ENCODE measurements at regions not wholly inside any gene's neighbourhood (a gene's known extent, or its start where the extent isn't known, plus 50 kb on each side); places are given as distances from the start of the nearest gene placed in this dataset.
A peak's percentile ranks its signal among the peaks of the same experiment; 100 is the strongest.

DNA sequence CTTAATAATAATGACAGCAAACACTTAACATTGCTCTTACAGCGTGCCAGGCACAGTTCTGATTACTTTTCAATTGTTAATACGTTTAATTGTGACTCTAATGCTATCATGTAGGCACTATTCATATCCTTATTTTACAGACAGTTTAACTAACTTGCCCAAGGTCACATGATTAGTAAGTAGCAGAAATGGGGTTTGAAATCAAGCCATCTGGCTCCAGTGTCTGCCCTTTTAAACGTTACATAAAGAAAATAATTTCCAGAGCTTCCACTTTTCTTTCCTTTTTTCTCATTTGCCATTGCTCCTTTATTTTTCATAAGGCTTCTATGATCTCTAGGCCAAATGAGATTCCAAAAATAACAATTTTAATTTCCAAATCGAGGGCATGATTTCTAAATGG lies 50.6 kb upstream of the IKZF2 start:
- DNase-seq: no peak
- Histone ChIP-seq H3K9me3 (no peaks in the 10 kb centered on the region), H3K27ac (peak overlapping the region in 2 of 3 donors; percentile 15 to 31), H3K27me3 (no peaks in the 10 kb centered on the region), H3K4me3 (replicated peaks in 1 of 3) (no peak overlapping the region), H3K4me1 (peaks cover 3 to 10% of the 10 kb centered on the region in 2 donors), H3K36me3 (no peaks in the 10 kb centered on the region)
- 44 to 51% methylated on average over 4 of the region's 4 CpGs for WGBS, 2 donors
- intact Hi-C loops (cut with DNase I): no loop called here
- TF ChIP-seq, protein P1, sequence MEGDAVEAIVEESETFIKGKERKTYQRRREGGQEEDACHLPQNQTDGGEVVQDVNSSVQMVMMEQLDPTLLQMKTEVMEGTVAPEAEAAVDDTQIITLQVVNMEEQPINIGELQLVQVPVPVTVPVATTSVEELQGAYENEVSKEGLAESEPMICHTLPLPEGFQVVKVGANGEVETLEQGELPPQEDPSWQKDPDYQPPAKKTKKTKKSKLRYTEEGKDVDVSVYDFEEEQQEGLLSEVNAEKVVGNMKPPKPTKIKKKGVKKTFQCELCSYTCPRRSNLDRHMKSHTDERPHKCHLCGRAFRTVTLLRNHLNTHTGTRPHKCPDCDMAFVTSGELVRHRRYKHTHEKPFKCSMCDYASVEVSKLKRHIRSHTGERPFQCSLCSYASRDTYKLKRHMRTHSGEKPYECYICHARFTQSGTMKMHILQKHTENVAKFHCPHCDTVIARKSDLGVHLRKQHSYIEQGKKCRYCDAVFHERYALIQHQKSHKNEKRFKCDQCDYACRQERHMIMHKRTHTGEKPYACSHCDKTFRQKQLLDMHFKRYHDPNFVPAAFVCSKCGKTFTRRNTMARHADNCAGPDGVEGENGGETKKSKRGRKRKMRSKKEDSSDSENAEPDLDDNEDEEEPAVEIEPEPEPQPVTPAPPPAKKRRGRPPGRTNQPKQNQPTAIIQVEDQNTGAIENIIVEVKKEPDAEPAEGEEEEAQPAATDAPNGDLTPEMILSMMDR (IDR thresholded peaks at IDR 0.05): no peak
- no peak for TF ChIP-seq POLR2A (IDR thresholded peaks at IDR 0.05)

DNA sequence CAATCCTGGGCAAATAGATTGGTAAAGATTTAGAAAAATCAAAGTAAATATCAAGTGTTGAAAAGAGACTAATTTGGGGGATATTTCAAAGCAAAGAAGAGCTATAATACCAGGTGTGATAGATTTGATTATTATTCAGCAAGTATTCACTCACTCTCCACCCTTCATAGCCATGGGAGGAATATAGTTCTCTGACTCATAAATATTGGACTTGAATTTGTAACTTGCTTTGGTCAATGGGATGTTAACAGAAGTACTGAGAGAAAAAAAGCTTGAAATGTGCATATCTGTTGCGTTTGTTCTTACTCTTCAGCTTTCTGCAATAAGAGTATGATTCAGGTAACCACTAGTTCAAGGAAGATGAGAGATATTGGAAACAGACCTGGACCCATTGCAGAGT lies 54.5 kb upstream of the IKZF2 start:
- Histone ChIP-seq H3K4me1 (peaks cover 3 to 10% of the 10 kb centered on the region in 2 donors), H3K27ac (no peak overlapping the region), H3K4me3 (replicated peaks in 1 of 3) (no peak overlapping the region), H3K27me3 (no peaks in the 10 kb centered on the region), H3K36me3 (no peaks in the 10 kb centered on the region), H3K9me3 (no peaks in the 10 kb centered on the region)
- 76 to 91% methylated on average over 1 of the region's 1 CpG for WGBS, 2 donors
- intact Hi-C loops (cut with DNase I): no loop called here
- no peak for DNase-seq
- TF ChIP-seq POLR2A (IDR thresholded peaks at IDR 0.05): no peak
- TF ChIP-seq, protein P1 (IDR thresholded peaks at IDR 0.05): no peak

DNA sequence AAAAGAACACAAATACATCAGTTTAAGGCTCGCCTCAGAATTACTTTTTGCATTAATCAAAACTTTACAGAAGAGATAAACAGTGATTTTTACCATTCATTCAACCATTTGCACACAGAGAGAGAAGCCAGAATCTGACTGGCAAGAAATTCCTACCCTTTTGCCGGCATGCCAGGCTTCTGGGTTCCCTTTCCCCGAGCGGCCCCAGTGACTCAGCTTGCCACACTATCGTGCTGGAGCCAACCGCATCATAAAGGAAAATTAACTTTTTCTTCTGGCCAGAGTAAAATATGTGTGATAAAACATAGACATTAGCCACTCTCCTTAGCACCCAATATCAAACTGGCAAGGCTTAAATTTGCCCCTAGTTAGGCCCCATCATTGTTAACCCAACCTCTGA lies 61.8 kb upstream of the IKZF2 start:
- WGBS, 2 donors: 89 to 99% methylated on average over 6 of the region's 6 CpGs
- intact Hi-C loops (cut with DNase I): no loop called here
- no peaks in the 10 kb centered on the region for H3K27me3 ChIP-seq
- TF ChIP-seq, protein P1 (IDR thresholded peaks at IDR 0.05): no peak
- no peak overlapping the region for H3K27ac ChIP-seq
- DNase-seq: no peak
- H3K36me3 ChIP-seq: no peaks in the 10 kb centered on the region
- peaks cover 10 to 13% of the 10 kb centered on the region in 2 donors for H3K4me1 ChIP-seq
- no peak overlapping the region for H3K4me3 ChIP-seq (replicated peaks in 1 of 3)
- no peaks in the 10 kb centered on the region for H3K9me3 ChIP-seq

DNA sequence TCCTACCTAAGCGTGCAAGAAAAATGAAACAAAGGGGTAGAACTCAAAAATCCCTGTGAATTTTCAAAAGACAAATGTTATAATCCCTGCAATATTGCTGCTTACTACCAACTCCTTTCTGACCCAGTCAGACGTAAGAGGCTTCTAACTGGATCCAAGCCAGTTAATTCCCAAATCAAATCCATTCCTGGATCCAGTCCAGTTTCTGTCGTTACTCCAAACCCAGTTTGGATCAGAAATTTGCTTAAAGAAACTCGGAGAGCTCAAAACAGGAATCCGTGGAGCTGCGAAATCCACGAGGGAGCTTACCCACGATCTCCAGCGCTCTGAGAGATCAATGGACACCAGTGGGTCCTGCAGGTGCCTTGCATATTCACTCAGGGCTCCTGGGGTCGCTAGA lies 62.8 kb upstream of the IKZF2 start:
- Histone ChIP-seq H3K4me3 (replicated peaks in 1 of 3) (no peak overlapping the region), H3K27ac (no peak overlapping the region), H3K9me3 (no peaks in the 10 kb centered on the region), H3K4me1 (peaks cover 10 to 13% of the 10 kb centered on the region in 2 donors), H3K36me3 (no peaks in the 10 kb centered on the region), H3K27me3 (no peaks in the 10 kb centered on the region)
- TF ChIP-seq, protein P1 (IDR thresholded peaks at IDR 0.05): no peak
- no peak for TF ChIP-seq POLR2A (IDR thresholded peaks at IDR 0.05)
- 72 to 79% methylated on average over 10 of the region's 10 CpGs for WGBS, 2 donors
- no peak for DNase-seq
- intact Hi-C loops (cut with DNase I): no loop called here

DNA sequence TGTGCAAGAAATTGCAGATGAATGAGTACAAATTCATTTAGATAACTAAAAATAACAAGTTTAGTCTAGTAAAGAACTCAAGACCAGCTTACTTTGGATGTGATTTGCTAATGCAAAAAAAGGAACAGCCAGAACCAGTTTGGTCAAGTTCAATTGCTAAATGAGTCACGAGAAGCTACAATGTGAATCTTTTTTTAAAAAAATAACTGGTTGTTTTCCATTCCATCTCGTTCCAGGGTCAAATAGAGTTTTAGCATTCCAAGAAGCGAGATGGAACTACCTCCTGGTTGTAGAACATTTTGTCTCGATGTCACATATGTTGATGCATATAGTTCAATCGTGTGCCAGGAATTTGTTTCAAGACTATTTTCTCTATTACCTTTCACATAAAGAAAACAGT lies 65.0 kb upstream of the IKZF2 start:
- Histone ChIP-seq H3K36me3 (no peaks in the 10 kb centered on the region), H3K4me1 (peaks cover 10 to 13% of the 10 kb centered on the region in 2 donors), H3K4me3 (replicated peaks in 1 of 3) (no peak overlapping the region), H3K27me3 (no peaks in the 10 kb centered on the region), H3K9me3 (no peaks in the 10 kb centered on the region), H3K27ac (peak overlapping the region; percentile 19 to 56 (median 36))
- intact Hi-C loops (cut with DNase I): no loop called here
- TF ChIP-seq, protein P1 (IDR thresholded peaks at IDR 0.05): no peak
- TF ChIP-seq POLR2A (IDR thresholded peaks at IDR 0.05): no peak
- WGBS, 2 donors: 39 to 42% methylated on average over 5 of the region's 5 CpGs
- no peak for DNase-seq

All from thyroid gland (tissue), 4 donors.